Esophagus squamous epithelium (tissue), 5 donors: ENCODE measurements at regions not wholly inside any gene's neighbourhood (a gene's known extent, or its start where the extent isn't known, plus 50 kb on each side); places are given as distances from the start of the nearest gene placed in this dataset.

Source experiments
- DNase-seq: peaks from one replicate; lab custom pipeline; 2025; lab: John Stamatoyannopoulos, UW
- H3K27ac ChIP-seq, 4 donors: fragments of 200-600 bp; sonication (generic); one replicate each; pipeline ENCODE4 v1.5.1; 2016 to 2019; ENCODE audit warnings: mild to moderate bottlenecking in 1 of 4
- H3K27me3 ChIP-seq, 4 donors: fragments of 200-600 bp; sonication (generic); 1 replicate in 3 of 4; 2 replicates in 1 of 4; pipeline versions ENCODE4 v1.5.1 to v1.6.0; 2017 to 2021; ENCODE audit warnings: antibody characterized with exemption in 1 of 4
- H3K36me3 ChIP-seq, 3 donors: fragments of 200-600 bp; sonication (generic); one replicate each; pipeline ENCODE4 v1.5.1; 2016 to 2019
- H3K4me1 ChIP-seq, 3 donors: fragments of 200-600 bp; sonication (generic); one replicate each; pipeline ENCODE4 v1.5.1; 2017 to 2019
- H3K4me3 ChIP-seq, 4 donors: fragments of 200-600 bp; sonication (generic); 1 replicate in 3 of 4; 2 replicates in 1 of 4; pipeline ENCODE4 v1.5.1; 2016 to 2019; ENCODE audit warnings: mild to moderate bottlenecking in 2 of 4, moderate library complexity in 1 of 4
- H3K9me3 ChIP-seq, 3 donors: fragments of 200-600 bp; sonication (generic); one replicate each; pipeline ENCODE4 v1.5.1; 2016 to 2019
- POLR2A ChIP-seq, 4 donors: fragments of 450-650 bp; IDR thresholded peaks; one replicate each; pipeline ENCODE4 v1.6.1; 2017; ENCODE audit warnings: antibody characterized with exemption in 4 of 4, mild to moderate bottlenecking in 4 of 4, moderate library complexity in 3 of 4
- WGBS, 2 donors: methylation state at CpG; one replicate each; pipeline ENCODE4 v1.1.5; 2018; 5-methylcytosine and 5-hydroxymethylcytosine counted together
- intact Hi-C: fragments of 100-400 bp; cut with DNase I; formaldehyde crosslinking; loops from one replicate; pipeline ENCODE4 v1.15.0; 2022
- TF ChIP-seq, protein P1 (sequence below), 6 experiments: fragments of 450-650 bp in 4 of 6; fragments of 200-600 bp in 2 of 6; sonication (generic) in 2 of 6; IDR thresholded peaks; one replicate each; pipeline ENCODE4 v1.5.1; 2016 to 2019; ENCODE audit warnings: antibody characterized with exemption in 6 of 6, mild to moderate bottlenecking in 4 of 6, moderate library complexity in 4 of 6
- donor health status: DM: yes; HTN: yes; CAD: no.

DNA sequence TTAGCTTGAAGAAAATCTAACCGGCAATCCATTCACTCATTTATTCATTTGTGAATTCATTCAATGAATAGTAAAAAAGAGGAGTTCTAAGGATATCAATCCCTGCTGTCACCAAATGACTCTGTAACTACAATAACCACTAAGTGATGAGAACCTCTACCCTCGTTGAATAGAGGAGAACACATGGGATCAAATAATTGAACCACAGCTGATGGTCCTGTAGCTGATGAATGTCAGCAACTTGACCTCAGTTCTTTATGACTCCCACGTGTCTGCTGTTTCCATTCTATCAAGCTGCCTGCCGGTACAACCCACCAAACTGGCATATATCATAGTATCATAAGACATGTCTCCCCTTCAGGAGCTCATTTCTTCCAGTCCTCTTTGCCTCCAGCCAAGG, 150.3 kb downstream of the PTGER3 start:
- WGBS, 2 donors = 56 to 71% methylated on average over 4 of the region's 4 CpGs

GRCh38 chr1:70899735-70900134, 147.9 kb downstream of the PTGER3 start:
- Histone ChIP-seq H3K27ac (no peak overlapping the region), H3K4me3 (no peak overlapping the region), H3K9me3 (no peaks in the 10 kb centered on the region), H3K27me3 (no peaks in the 10 kb centered on the region), H3K4me1 (no peaks in the 10 kb centered on the region), H3K36me3 (no peaks in the 10 kb centered on the region)
- no peak for TF ChIP-seq POLR2A (IDR thresholded peaks at IDR 0.05)
- TF ChIP-seq, protein P1, sequence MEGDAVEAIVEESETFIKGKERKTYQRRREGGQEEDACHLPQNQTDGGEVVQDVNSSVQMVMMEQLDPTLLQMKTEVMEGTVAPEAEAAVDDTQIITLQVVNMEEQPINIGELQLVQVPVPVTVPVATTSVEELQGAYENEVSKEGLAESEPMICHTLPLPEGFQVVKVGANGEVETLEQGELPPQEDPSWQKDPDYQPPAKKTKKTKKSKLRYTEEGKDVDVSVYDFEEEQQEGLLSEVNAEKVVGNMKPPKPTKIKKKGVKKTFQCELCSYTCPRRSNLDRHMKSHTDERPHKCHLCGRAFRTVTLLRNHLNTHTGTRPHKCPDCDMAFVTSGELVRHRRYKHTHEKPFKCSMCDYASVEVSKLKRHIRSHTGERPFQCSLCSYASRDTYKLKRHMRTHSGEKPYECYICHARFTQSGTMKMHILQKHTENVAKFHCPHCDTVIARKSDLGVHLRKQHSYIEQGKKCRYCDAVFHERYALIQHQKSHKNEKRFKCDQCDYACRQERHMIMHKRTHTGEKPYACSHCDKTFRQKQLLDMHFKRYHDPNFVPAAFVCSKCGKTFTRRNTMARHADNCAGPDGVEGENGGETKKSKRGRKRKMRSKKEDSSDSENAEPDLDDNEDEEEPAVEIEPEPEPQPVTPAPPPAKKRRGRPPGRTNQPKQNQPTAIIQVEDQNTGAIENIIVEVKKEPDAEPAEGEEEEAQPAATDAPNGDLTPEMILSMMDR (IDR thresholded peaks at IDR 0.05) = no peak
- no peak for DNase-seq
- intact Hi-C loops = no loop called here

More for the DNA sequence above, 150.3 kb downstream of the PTGER3 start:
- Histone ChIP-seq H3K27me3 (no peaks in the 10 kb centered on the region), H3K4me3 (no peak overlapping the region), H3K27ac (no peak overlapping the region), H3K36me3 (no peaks in the 10 kb centered on the region), H3K9me3 (no peaks in the 10 kb centered on the region), H3K4me1 (no peaks in the 10 kb centered on the region)
- DNase-seq = no peak
- TF ChIP-seq POLR2A (IDR thresholded peaks at IDR 0.05) = no peak
- TF ChIP-seq, protein P1 (IDR thresholded peaks at IDR 0.05) = no peak
- intact Hi-C loops = no loop called here

- Histone ChIP-seq H3K27me3 (no peaks in the 10 kb centered on the region), H3K4me3 (no peak overlapping the region), H3K27ac (no peak overlapping the region), H3K36me3 (no peaks in the 10 kb centered on the region), H3K4me1 (no peaks in the 10 kb centered on the region), H3K9me3 (no peaks in the 10 kb centered on the region)
- intact Hi-C loops = no loop called here
- DNase-seq = no peak
- TF ChIP-seq, protein P1 (IDR thresholded peaks at IDR 0.05) = no peak
- no peak for TF ChIP-seq POLR2A (IDR thresholded peaks at IDR 0.05)
- WGBS, 2 donors = 31 to 36% methylated on average over 1 of the region's 1 CpG
Observed at GRCh38 chr1:70902211-70902610, 145.4 kb downstream of the PTGER3 start.

GRCh38 chr1:70906800-70907199, 140.8 kb downstream of the PTGER3 start:
- intact Hi-C loops = no loop called here
- Histone ChIP-seq H3K4me3 (no peak overlapping the region), H3K27ac (no peak overlapping the region), H3K27me3 (no peaks in the 10 kb centered on the region), H3K9me3 (no peaks in the 10 kb centered on the region), H3K4me1 (no peaks in the 10 kb centered on the region), H3K36me3 (no peaks in the 10 kb centered on the region)
- TF ChIP-seq, protein P1 (IDR thresholded peaks at IDR 0.05) = no peak
- no peak for TF ChIP-seq POLR2A (IDR thresholded peaks at IDR 0.05)
- DNase-seq = no peak

DNA sequence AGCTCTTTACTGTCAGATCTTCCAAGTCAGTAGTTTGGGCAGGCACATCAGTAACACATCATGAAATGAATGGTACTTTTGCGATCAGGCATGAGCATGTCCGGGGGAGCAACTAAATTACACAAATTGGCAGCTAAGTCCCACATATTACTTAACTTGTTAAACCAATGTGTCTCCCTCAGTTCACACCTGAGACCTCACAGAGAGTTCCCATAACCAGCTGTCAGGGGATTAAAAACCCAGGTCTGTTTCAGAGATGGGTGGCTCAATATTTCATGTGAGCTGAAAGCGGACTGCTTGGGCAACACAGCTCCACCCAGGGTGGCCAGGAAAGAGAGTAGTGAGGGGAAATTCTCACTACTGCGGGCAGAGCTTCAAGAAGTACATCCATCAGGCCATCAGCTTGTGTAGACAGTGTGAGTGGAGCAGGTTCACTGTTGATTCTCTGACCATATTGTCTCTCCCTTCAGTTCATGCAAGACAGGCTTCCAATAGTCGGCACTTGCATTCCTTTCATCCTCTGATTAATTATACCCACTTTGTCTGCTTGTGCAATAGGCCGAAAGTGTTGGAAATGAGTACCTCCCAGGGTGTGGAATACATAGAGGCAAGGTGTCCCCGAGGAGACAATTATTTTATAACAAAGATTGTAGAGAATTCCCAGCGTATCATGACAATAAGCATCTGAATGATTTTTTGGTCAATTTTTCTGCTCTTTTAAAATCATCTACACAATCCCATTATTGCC, 139.9 kb downstream of the PTGER3 start:
- no peaks in the 10 kb centered on the region for H3K36me3 ChIP-seq
- WGBS, 2 donors = 72 to 77% methylated on average over 7 to 8 of the region's 8 CpGs
- TF ChIP-seq POLR2A (IDR thresholded peaks at IDR 0.05) = no peak
- TF ChIP-seq, protein P1 (IDR thresholded peaks at IDR 0.05) = no peak
- no peaks in the 10 kb centered on the region for H3K9me3 ChIP-seq
- no peak overlapping the region for H3K4me3 ChIP-seq
- no peak overlapping the region for H3K27ac ChIP-seq
- no peak for DNase-seq
- intact Hi-C loops = no loop called here
- H3K4me1 ChIP-seq = no peaks in the 10 kb centered on the region
- H3K27me3 ChIP-seq = no peaks in the 10 kb centered on the region
